Lower leg skin (tissue), 3 donors: ENCODE measurements at regions not wholly inside any gene's neighbourhood (a gene's known extent, or its start where the extent isn't known, plus 50 kb on each side); places are given as distances from the start of the nearest gene placed in this dataset.

Experiments
- POLR2A ChIP-seq, 2 donors: fragments of 450-650 bp; IDR thresholded peaks; one replicate each; pipeline ENCODE4 v1.6.1; 2016 to 2017; ENCODE audit warnings: antibody characterized with exemption in 2 of 2, mild to moderate bottlenecking in 1 of 2, moderate library complexity in 1 of 2
- TF ChIP-seq, protein P1 (sequence below), 3 donors: fragments of 450-650 bp; IDR thresholded peaks; one replicate each; pipeline ENCODE4 v1.5.1; 2016; ENCODE audit warnings: antibody characterized with exemption in 3 of 3, mild to moderate bottlenecking in 3 of 3, moderate library complexity in 2 of 3

DNA sequence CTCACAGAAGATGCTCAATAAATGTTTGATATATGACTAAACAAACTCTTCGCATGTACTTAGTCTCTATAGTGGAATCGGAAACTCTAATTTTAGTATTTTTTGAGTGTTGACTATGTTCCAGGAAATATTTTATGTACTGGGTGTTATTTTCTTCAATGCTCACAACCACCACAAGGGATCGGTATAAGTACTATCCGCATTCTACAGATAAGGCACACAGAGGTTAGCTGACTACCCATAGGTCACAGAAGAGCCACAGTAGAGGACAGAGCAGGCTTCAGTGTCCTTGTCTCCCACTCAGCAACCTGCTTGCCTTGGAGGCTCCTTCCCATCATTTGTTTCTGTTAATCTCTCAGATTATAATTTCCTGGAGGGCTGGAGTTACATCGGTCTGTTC is 451.3 kb downstream of the OMA1 start:
- no peak for TF ChIP-seq POLR2A (IDR thresholded peaks at IDR 0.05)
- TF ChIP-seq, protein P1, sequence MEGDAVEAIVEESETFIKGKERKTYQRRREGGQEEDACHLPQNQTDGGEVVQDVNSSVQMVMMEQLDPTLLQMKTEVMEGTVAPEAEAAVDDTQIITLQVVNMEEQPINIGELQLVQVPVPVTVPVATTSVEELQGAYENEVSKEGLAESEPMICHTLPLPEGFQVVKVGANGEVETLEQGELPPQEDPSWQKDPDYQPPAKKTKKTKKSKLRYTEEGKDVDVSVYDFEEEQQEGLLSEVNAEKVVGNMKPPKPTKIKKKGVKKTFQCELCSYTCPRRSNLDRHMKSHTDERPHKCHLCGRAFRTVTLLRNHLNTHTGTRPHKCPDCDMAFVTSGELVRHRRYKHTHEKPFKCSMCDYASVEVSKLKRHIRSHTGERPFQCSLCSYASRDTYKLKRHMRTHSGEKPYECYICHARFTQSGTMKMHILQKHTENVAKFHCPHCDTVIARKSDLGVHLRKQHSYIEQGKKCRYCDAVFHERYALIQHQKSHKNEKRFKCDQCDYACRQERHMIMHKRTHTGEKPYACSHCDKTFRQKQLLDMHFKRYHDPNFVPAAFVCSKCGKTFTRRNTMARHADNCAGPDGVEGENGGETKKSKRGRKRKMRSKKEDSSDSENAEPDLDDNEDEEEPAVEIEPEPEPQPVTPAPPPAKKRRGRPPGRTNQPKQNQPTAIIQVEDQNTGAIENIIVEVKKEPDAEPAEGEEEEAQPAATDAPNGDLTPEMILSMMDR (IDR thresholded peaks at IDR 0.05): no peak
